OCI-LY1 (cell line): ENCODE measurements at regions not wholly inside any gene's neighbourhood (a gene's known extent, or its start where the extent isn't known, plus 50 kb on each side); places are given as distances from the start of the nearest gene placed in this dataset.

Source experiments
- H2AFZ ChIP-seq: fragments of 200-600 bp; sonication (generic), shearing (Covaris generic); 2 replicates; pipeline ENCODE4 v1.6.0; 2014; ENCODE audit warnings: antibody characterized with exemption, mild to moderate bottlenecking, low read length
- H3F3A ChIP-seq: fragments of 200-600 bp; sonication (generic), shearing (Covaris generic); 2 replicates; pipeline ENCODE4 v1.6.0; 2014; ENCODE audit warnings: mild to moderate bottlenecking, antibody characterized with exemption, low read length, moderate library complexity; ENCODE audit not compliant: insufficient read depth
- H3K27ac ChIP-seq: fragments of 200-600 bp; sonication (generic); 2 replicates; pipeline ENCODE4 v1.5.1; 2014; ENCODE audit warnings: low read length, mixed run types, mild to moderate bottlenecking, low read depth; ENCODE audit not compliant: poor library complexity, severe bottlenecking
- H3K27me3 ChIP-seq: fragments of 200-600 bp; sonication (generic); 2 replicates; pipeline ENCODE4 v1.6.0; 2014; ENCODE audit warnings: antibody characterized with exemption, mild to moderate bottlenecking, low read length, moderate library complexity; ENCODE audit not compliant: insufficient read depth
- H3K36me3 ChIP-seq: fragments of 200-600 bp; sonication (generic); 2 replicates; pipeline ENCODE4 v1.6.1; 2014; ENCODE audit warnings: mild to moderate bottlenecking, antibody characterized with exemption, low read length, moderate library complexity, mixed read lengths; ENCODE audit not compliant: insufficient read depth
- H3K4me1 ChIP-seq: fragments of 200-600 bp; sonication (generic); 2 replicates; pipeline ENCODE4 v1.5.1; 2014; ENCODE audit warnings: mild to moderate bottlenecking, low read length, moderate library complexity; ENCODE audit not compliant: insufficient read depth, severe bottlenecking
- H3K4me2 ChIP-seq: fragments of 200-600 bp; sonication (generic), shearing (Covaris generic); 2 replicates; pipeline ENCODE4 v1.6.1; 2014; ENCODE audit warnings: low read length
- H3K4me3 ChIP-seq: fragments of 200-600 bp; sonication (generic); 2 replicates; pipeline ENCODE4 v1.5.1; 2014; ENCODE audit warnings: low read length, low read depth, mild to moderate bottlenecking, mixed read lengths; ENCODE audit not compliant: poor library complexity, severe bottlenecking
- H3K79me2 ChIP-seq: fragments of 200-600 bp; shearing (Covaris generic); 2 replicates; pipeline ENCODE4 v1.6.1; 2016; ENCODE audit warnings: mixed run types, low read length, mixed read lengths; ENCODE audit not compliant: insufficient read depth
- H3K9ac ChIP-seq: fragments of 200-600 bp; sonication (generic), shearing (Covaris generic); 2 replicates; pipeline ENCODE4 v1.6.1; 2014; ENCODE audit warnings: mild to moderate bottlenecking, low read length, mixed read lengths
- H3K9me2 ChIP-seq: fragments of 200-600 bp; sonication (generic), shearing (Covaris generic); 2 replicates; pipeline ENCODE4 v1.6.1; 2014; ENCODE audit warnings: low read depth, mild to moderate bottlenecking, low read length, mixed read lengths
- H3K9me3 ChIP-seq: fragments of 200-600 bp; shearing (Covaris generic); 2 replicates; pipeline ENCODE4 v1.6.1; 2014; ENCODE audit warnings: low read length, mixed read lengths
- H4K20me1 ChIP-seq: fragments of 200-600 bp; sonication (generic), shearing (Covaris generic); 2 replicates; pipeline ENCODE4 v1.6.0; 2016; ENCODE audit warnings: mild to moderate bottlenecking, low read length; ENCODE audit not compliant: insufficient read depth
- CTCF ChIP-seq: fragments of 200-600 bp; sonication (generic), shearing (Covaris generic); IDR thresholded peaks from 2 replicates; pipeline ENCODE4 v1.5.1; 2017; ENCODE audit warnings: mild to moderate bottlenecking, antibody characterized with exemption, low read length, moderate library complexity, mixed read lengths
- EZH2 ChIP-seq: fragments of 200-600 bp; sonication (generic), shearing (Covaris generic); IDR thresholded peaks from 2 replicates; pipeline ENCODE4 v1.8.0; 2017; ENCODE audit warnings: borderline replicate concordance, mixed run types, mild to moderate bottlenecking, antibody characterized with exemption, low read length, moderate library complexity, mixed read lengths

GRCh38 chr18:55137602-55138001 is 178.3 kb upstream of the CCDC68 start:
- no peaks in the 10 kb centered on the region for H3K27me3 ChIP-seq
- H3K79me2 ChIP-seq, result no peaks in the 10 kb centered on the region
- H3K4me3 ChIP-seq, result no peak overlapping the region
- H3F3A ChIP-seq, result no peaks in the 10 kb centered on the region
- no peaks in the 10 kb centered on the region for H3K4me1 ChIP-seq
- H3K4me2 ChIP-seq, result no peak overlapping the region
- H2AFZ ChIP-seq, result no peak overlapping the region
- H3K9ac ChIP-seq, result no peak overlapping the region
- no peaks in the 10 kb centered on the region for H3K9me3 ChIP-seq
- TF ChIP-seq EZH2 (no peak), CTCF (no peak)
- no peak overlapping the region for H3K27ac ChIP-seq
- no peaks in the 10 kb centered on the region for H4K20me1 ChIP-seq
- no peaks in the 10 kb centered on the region for H3K9me2 ChIP-seq
- no peaks in the 10 kb centered on the region for H3K36me3 ChIP-seq

DNA sequence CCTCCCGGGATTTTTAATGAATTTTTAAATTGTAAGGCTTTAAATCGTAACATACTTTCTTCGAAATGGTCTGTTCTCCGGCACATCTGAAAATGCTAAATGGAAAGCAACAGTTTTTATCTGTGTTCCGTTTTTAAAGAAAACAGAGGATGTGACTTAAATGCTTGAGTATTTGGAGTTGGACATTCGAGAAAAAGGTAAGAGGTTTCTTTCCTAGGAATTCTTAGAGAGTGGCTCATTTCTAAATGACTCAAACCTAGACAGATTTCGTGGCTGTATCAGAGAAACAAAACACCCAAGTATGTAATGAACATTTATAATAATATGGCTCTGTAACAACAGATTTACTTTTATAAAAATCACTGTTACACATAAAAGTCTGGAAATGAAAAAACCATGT is 177.6 kb upstream of the CCDC68 start:
- H3K9ac ChIP-seq, result no peak overlapping the region
- no peaks in the 10 kb centered on the region for H3K36me3 ChIP-seq
- H3K27me3 ChIP-seq, result no peaks in the 10 kb centered on the region
- H3K9me3 ChIP-seq, result no peaks in the 10 kb centered on the region
- H3K9me2 ChIP-seq, result no peaks in the 10 kb centered on the region
- no peaks in the 10 kb centered on the region for H3F3A ChIP-seq
- TF ChIP-seq CTCF (no peak), EZH2 (no peak)
- H4K20me1 ChIP-seq, result no peaks in the 10 kb centered on the region
- H3K79me2 ChIP-seq, result no peaks in the 10 kb centered on the region
- no peak overlapping the region for H3K27ac ChIP-seq
- H2AFZ ChIP-seq, result no peak overlapping the region
- no peak overlapping the region for H3K4me2 ChIP-seq
- no peak overlapping the region for H3K4me3 ChIP-seq
- H3K4me1 ChIP-seq, result no peaks in the 10 kb centered on the region

- Histone ChIP-seq H3K27ac (no peak overlapping the region), H3K4me1 (no peaks in the 10 kb centered on the region), H3K36me3 (no peaks in the 10 kb centered on the region), H2AFZ (no peak overlapping the region), H3K4me2 (no peak overlapping the region), H3K9ac (no peak overlapping the region), H3K27me3 (no peaks in the 10 kb centered on the region), H4K20me1 (no peaks in the 10 kb centered on the region), H3K79me2 (no peaks in the 10 kb centered on the region), H3K4me3 (no peak overlapping the region), H3F3A (no peaks in the 10 kb centered on the region), H3K9me2 (no peaks in the 10 kb centered on the region), H3K9me3 (no peaks in the 10 kb centered on the region)
- no peak for TF ChIP-seq EZH2
- TF ChIP-seq CTCF, result no peak
Observed at GRCh38 chr18:55136258-55136657, 177.0 kb upstream of the CCDC68 start.
